A549 (cell line): ENCODE measurements at regions not wholly inside any gene's neighbourhood (a gene's known extent, or its start where the extent isn't known, plus 50 kb on each side); places are given as distances from the start of the nearest gene placed in this dataset.

ENCODE experiments used
- BHLHE40 ChIP-seq: IDR thresholded peaks from 2 replicates; pipeline ENCODE4 v1.6.1; 2012; ENCODE audit warnings: low read depth, low read length, inconsistent platforms
- CEBPB ChIP-seq, 2 experiments: fragments of >200 bp in 1 of 2; sonication (Bioruptor Twin) in 1 of 2; formaldehyde crosslinking in 1 of 2; IDR thresholded peaks; 2 replicates each; pipeline ENCODE4 v1.6.1; 2012 to 2016
- EP300 ChIP-seq, 2 experiments: fragments of >200 bp; sonication (Bioruptor Twin); formaldehyde crosslinking; IDR thresholded peaks; 2 replicates in 1 of 2; 3 replicates in 1 of 2; pipeline ENCODE4 v1.6.1; 2016 to 2017
- FOSB ChIP-seq: fragments of 250-450 bp; sonication (Bioruptor Pico); IDR thresholded peaks from 2 replicates; pipeline ENCODE4 v1.5.0; 2020; ENCODE audit warnings: mild to moderate bottlenecking, moderate library complexity
- HOXB5 ChIP-seq: fragments of 250-450 bp; sonication (Bioruptor Pico); IDR thresholded peaks from 2 replicates; pipeline ENCODE4 v1.5.0; 2020; ENCODE audit warnings: mild to moderate bottlenecking, moderate library complexity
- JUNB ChIP-seq: fragments of >200 bp; sonication (Bioruptor Twin); formaldehyde crosslinking; IDR thresholded peaks from 2 replicates; pipeline ENCODE4 v1.6.1; 2016
- KDM5A ChIP-seq: fragments of 200-600 bp; sonication (generic); IDR thresholded peaks from 2 replicates; pipeline ENCODE4 v1.6.1; 2016; ENCODE audit warnings: antibody characterized with exemption, mild to moderate bottlenecking
- MAZ ChIP-seq: fragments of 150-350 bp; IDR thresholded peaks from 2 replicates; pipeline ENCODE4 v1.6.1; 2014; ENCODE audit warnings: antibody characterized with exemption, low read depth, low read length, borderline replicate concordance
- POLR2A ChIP-seq: IDR thresholded peaks from 2 replicates; pipeline ENCODE4 v1.6.1; 2012; ENCODE audit warnings: mild to moderate bottlenecking, low read length
- SMC3 ChIP-seq: fragments of >200 bp; sonication (Bioruptor Twin); formaldehyde crosslinking; IDR thresholded peaks from 3 replicates; pipeline ENCODE4 v1.6.1; 2018; ENCODE audit warnings: inconsistent platforms
- TF ChIP-seq, protein P1 (sequence below): fragments of >200 bp; sonication (Bioruptor Twin); formaldehyde crosslinking; IDR thresholded peaks from 3 replicates; pipeline ENCODE4 v1.5.1; 2016
- TF ChIP-seq, protein P2 (sequence below): fragments of >200 bp; sonication (Bioruptor Twin); formaldehyde crosslinking; IDR thresholded peaks from 3 replicates; pipeline ENCODE4 v1.6.1; 2016
- TF ChIP-seq, protein P3 (sequence below): IDR thresholded peaks from 2 replicates; pipeline ENCODE4 v1.6.1; 2012

DNA sequence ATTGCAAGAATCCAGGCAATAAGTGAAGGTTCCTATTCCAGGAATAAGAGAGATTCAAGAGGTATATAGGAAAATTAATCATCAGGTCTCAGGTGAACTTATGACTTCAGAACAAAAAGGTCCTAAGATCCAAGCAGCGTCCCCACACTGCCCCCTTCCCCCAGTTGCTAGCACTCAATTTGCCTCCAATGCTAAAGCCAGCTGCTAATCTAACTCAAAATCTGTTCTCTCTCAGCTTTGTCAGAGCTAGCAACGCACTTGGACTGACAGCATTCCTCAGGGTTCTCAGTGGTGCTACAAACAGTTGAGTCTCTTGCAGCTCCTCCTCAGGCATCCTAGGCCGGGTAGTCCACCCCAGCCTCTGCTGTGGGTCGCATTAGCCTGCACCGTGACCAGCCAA is 148.3 kb downstream of the RFX6 start:
- TF ChIP-seq, protein P1, sequence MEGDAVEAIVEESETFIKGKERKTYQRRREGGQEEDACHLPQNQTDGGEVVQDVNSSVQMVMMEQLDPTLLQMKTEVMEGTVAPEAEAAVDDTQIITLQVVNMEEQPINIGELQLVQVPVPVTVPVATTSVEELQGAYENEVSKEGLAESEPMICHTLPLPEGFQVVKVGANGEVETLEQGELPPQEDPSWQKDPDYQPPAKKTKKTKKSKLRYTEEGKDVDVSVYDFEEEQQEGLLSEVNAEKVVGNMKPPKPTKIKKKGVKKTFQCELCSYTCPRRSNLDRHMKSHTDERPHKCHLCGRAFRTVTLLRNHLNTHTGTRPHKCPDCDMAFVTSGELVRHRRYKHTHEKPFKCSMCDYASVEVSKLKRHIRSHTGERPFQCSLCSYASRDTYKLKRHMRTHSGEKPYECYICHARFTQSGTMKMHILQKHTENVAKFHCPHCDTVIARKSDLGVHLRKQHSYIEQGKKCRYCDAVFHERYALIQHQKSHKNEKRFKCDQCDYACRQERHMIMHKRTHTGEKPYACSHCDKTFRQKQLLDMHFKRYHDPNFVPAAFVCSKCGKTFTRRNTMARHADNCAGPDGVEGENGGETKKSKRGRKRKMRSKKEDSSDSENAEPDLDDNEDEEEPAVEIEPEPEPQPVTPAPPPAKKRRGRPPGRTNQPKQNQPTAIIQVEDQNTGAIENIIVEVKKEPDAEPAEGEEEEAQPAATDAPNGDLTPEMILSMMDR, result no peak
- TF ChIP-seq CEBPB (IDR thresholded peaks at IDR 0.05), result no peak
- TF ChIP-seq SMC3, result no peak
- TF ChIP-seq POLR2A, result no peak
- TF ChIP-seq, protein P2, sequence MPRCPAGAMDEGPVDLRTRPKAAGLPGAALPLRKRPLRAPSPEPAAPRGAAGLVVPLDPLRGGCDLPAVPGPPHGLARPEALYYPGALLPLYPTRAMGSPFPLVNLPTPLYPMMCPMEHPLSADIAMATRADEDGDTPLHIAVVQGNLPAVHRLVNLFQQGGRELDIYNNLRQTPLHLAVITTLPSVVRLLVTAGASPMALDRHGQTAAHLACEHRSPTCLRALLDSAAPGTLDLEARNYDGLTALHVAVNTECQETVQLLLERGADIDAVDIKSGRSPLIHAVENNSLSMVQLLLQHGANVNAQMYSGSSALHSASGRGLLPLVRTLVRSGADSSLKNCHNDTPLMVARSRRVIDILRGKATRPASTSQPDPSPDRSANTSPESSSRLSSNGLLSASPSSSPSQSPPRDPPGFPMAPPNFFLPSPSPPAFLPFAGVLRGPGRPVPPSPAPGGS, result no peak
- TF ChIP-seq HOXB5 (CRISPR knock-in tag), result no peak
- TF ChIP-seq JUNB, result no peak
- no peak for TF ChIP-seq KDM5A
- TF ChIP-seq FOSB, result no peak
- TF ChIP-seq EP300 (IDR thresholded peaks at IDR 0.05), result no peak
- TF ChIP-seq, protein P3, sequence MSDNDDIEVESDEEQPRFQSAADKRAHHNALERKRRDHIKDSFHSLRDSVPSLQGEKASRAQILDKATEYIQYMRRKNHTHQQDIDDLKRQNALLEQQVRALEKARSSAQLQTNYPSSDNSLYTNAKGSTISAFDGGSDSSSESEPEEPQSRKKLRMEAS, result no peak
- no peak for TF ChIP-seq BHLHE40
- no peak for TF ChIP-seq MAZ
